GM18867 (cell line): ENCODE measurements at regions not wholly inside any gene's neighbourhood (a gene's known extent, or its start where the extent isn't known, plus 50 kb on each side); places are given as distances from the start of the nearest gene placed in this dataset.
"Not testable (repeated sequence)": the region's sequence is repeated elsewhere in the genome, so short reads cannot be mapped to it uniquely, and the experiment has no call there.

Experiments
- ATAC-seq: cut with Tn5 transposase; IDR thresholded peaks from one replicate; pipeline ENCODE4 v1.9.1; 2021; ENCODE audit warnings: mild to moderate bottlenecking, moderate library complexity; ENCODE audit not compliant: unreplicated experiment

GRCh38 chr2:210730672-210731071 lies 174.3 kb downstream of the CPS1 start:
- ATAC-seq, result no peak

GRCh38 chr2:210746826-210747225 lies 190.4 kb downstream of the CPS1 start:
- ATAC-seq, result not testable (repeated sequence)

GRCh38 chr2:210752532-210752931 lies 196.1 kb downstream of the CPS1 start:
- ATAC-seq, result no peak

GRCh38 chr2:210753386-210753785 lies 197.0 kb downstream of the CPS1 start:
- ATAC-seq, result no peak

DNA sequence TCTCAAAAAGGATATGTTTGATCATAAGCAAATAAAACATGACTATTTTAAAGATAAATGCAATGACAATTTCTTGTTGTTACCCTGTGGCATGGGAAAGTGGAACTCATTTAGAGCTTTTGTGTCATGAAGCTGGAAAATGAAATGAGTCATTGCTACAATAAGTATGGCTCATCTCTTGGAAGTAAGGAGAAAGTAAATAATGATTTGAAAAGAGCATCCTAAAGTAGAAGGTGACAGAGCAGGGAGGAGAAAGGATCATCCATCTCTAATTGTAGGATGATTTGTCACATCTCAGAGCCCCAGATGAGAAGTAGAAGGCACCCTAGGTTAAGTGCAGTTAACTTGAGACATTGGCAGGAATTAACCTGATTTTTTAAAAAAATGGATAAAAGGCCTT lies 200.5 kb downstream of the CPS1 start:
- no peak for ATAC-seq

DNA sequence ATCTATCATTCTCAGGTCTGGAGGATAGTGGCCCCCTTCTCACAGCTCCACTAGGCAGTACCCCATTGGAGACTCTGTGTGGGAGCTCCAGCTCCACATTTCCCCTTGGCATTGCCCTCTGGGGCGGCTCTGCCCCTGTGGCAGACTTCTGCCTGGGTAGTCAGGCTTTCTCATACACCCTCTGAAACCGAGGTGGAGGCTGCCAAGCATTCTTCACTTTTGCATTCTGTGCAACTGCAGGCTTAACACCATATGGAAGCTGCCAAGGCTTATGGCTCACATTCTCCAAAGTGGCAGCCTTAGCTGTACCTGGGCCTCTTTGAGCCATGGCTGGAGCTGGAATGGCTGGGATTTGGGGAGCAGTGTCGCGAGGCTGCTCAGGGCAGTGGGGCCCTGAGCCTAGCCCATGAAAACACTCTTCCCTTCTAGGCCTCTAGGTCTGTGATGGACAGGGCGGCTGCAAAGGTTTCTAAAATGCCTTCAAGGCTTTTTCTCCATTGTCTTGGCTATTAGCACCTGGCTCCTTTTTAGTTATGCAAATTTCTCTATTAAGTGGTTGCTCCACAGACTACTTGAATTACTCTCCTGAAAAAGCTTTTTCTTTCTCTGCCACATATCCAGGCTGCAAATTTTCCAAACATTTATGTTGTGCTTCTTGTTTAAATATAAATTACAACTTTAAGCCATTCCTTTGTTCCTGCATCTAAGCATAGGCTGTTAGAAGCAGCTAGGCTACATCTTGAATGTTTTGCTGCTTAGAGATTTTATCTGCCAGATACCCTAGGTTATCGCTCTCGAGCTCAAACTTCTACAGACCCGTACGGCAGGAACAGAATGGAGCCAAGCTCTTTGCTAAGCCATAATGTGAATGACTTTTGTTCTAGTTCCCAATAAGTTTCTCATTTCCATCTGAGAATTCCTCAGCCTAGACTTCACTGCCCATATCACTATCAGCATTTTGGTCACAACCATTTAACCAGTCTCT lies 206.5 kb downstream of the CPS1 start:
- ATAC-seq, result no peak

- no peak for ATAC-seq
Measured at GRCh38 chr2:210768329-210768910, 212.0 kb downstream of the CPS1 start.

DNA sequence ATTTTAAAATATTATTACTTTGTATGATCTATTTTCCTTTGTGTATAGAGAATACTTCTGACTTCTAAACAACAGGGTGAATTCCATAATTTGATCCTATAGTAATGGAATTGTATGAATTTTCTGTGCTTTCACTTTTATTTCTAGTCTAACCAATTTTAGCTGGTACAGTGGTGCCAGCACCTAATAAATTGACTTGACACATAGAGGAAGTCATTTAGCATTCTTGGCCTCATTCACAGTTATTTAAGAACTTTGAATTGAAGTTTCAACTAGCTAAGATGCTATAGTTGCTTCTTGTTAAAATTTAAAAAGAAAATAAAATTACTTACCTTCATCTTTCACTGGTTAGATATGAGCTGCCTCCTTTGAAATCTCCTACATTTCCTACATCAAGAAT lies 220.4 kb downstream of the CPS1 start:
- ATAC-seq, result no peak

DNA sequence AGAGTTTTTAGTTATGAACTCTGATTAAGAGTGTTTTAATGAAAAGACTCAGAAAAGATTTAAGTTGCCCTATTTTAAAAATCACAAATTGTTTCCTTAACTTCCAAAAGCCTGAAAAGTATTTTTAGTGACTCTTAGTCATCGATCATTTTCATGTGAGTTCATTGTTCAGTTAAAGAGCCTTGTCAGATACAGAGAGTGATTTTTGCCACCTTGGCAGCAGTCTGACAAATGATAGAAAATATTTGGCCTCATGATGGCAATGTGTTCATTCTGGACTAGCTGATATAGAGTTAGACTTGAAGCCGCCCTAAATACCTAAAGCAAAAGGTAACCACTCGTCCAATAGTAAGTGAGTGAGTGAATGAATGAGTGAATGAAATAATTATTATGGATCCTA lies 225.8 kb downstream of the CPS1 start:
- ATAC-seq, result no peak

DNA sequence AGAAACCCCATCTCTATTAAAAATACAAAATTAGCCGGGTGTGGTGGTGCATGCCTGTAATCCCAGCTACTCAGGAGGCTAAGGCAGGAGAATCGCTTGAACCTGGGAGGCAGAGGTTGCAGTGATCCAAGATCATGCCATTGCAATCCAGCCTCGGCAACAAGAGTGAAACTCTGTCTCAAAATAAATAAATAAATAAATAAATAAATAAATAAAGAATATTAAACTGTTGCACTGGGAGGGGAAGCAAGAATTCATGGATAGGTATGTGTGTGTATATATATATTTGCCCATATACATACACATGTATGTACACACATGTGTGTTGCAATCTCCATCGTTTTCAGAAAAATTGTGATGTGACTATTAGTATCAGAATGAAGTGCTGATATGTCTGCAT lies 231.4 kb downstream of the CPS1 start:
- ATAC-seq, result not testable (repeated sequence)

- no peak for ATAC-seq
Measured at GRCh38 chr2:210792000-210792399, 235.6 kb downstream of the CPS1 start.

GRCh38 chr2:210795506-210795905 lies 239.1 kb downstream of the CPS1 start:
- no peak for ATAC-seq

GRCh38 chr2:210798180-210798579 lies 241.8 kb downstream of the CPS1 start:
- ATAC-seq, result no peak

DNA sequence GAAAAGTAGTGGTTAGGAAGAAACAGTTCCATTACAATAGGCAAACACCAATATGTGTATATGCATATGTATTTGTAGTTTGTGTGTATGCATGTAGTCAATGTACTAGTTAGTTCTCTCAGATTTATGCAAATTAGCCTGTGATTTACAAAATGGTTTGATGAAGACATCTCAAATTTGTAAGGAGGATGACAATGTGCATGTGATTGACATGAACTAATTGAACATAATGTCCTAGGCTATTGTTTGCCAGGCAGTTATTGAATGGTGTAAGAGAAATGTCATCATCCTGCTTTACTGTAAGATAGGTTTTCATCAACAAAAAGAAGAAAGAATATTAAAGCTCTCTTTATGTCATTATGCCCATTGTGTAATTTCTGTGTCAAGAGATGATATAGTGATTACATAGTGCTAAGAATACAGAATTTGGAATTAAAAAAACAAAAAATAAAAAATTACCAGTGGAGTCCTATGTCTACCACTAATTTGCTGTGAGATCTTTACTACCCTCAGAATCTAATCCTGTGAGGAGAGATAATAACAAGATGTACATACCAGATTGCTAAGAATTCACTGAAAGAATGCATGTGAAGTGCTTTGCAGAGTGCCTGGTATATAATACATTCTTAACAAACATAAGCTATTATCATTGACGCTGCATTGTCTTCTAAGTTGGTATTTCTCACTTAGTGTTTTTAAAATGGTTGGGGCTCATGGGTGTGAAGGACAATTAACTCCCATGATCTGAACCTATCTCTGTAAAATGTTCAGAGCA lies 258.0 kb downstream of the CPS1 start:
- no peak for ATAC-seq

DNA sequence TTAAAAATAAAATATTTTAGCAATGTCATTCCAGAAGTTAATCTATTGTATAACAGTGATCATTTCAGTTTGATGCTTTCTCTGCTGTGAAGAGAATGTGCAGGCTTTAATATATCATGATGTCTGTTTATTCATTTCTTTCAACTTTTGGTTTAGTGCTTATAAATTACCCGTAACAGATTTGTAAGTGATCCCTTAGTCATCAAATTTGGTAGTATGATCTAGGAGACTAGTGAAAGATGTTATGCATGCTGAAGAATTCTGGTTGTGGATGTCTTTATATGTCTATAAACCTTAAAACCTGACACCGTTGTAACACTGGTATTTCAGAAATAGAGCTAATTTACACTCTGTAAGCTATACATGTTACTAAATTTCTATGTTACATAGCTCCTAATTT lies 260.4 kb downstream of the CPS1 start:
- no peak for ATAC-seq

DNA sequence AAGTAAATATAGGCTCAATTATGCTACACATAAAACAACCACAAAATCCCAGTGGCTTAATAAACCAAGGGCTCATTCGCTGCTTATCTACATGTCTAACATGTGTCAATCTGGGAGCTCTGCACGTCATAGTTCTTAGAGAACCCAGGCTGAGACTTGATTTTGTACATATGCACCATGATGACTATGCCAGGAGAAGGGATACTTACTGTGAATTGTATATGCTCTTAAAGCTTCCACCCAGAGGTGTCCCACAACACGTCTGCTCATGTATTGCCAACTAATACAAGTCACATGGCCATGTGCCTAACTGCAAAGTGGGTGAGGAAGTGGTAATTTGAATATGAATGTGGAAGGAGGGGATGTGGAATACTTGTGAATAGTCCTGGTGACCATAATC lies 262.1 kb downstream of the CPS1 start:
- ATAC-seq, result no peak

- no peak for ATAC-seq
Measured at GRCh38 chr2:210833403-210833802, 277.0 kb downstream of the CPS1 start.

- no peak for ATAC-seq
Measured at GRCh38 chr2:210839034-210839433, 282.6 kb downstream of the CPS1 start.

GRCh38 chr2:210839450-210839849 lies 283.1 kb downstream of the CPS1 start:
- no peak for ATAC-seq

DNA sequence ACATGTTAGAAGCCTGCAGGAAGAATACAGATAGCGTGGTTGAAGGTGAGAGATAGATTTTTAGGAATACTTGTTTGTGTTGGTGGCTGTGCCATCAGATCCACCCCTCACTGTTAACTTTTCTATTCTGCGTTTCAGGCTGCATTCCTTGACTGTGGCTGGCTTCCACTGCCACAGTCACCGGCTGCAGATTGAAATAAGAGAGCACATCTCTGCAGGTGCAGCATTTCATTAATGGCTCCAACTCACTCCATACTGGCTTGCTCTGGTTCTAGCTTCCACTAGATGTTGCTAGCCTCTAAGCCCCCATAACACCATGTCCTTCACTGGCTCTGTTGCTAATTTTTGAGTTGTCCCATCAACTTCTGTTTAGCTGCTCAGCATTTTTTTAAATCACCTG lies 286.5 kb downstream of the CPS1 start:
- ATAC-seq, result no peak

GRCh38 chr2:210844016-210844415 lies 287.6 kb downstream of the CPS1 start:
- no peak for ATAC-seq

DNA sequence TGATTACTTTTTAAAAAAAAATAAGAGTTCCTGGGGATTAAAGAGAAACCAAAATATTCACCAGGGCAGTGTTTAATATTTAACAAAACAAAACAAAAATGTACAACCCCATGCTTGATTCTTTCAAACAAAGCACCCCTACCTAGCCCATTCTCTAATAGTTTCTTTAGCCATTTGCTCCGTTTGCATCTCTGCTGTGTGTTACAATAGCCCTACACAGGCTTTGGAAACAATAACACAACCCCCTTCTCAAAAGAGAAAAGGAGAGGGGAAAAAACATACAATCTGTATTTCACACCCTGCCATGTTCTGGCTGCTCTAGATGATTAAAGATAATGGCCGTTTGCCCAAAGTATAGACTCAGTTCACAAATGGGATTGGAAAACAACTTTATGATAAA lies 302.9 kb downstream of the CPS1 start:
- no peak for ATAC-seq
